ENCODE measurements at regions not wholly inside any gene's neighbourhood (a gene's known extent, or its start where the extent isn't known, plus 50 kb on each side); places are given as distances from the start of the nearest gene placed in this dataset.
"Not testable (repeated sequence)": the region's sequence is repeated elsewhere in the genome, so short reads cannot be mapped to it uniquely, and the experiment has no call there.

DNA sequence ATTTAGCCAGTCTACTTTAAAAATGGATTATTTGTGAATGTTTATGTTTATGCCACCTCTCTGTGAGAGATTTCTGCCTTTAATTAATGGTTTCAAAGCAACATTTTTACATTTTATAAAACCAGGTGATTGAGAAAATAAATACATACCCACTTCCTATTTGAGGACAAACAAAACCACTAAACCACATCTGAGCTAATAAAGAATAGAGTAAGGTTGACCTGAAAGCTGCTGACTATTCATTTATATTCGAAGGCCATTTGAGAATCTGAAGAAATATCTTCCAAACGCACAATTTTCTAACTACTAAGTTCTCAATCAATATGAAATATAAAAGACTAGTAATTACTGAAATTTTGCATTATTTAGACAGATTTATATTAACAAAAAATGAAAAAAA, 705.1 kb downstream of the XPNPEP1 start:
- H3K36me3 ChIP-seq (ENCODE audit: control insufficient read depth in 2 of 2, insufficient read depth in 2 of 2, low read length in 1 of 2): no peaks in the 10 kb centered on the region
- WGBS: 87% methylated on average over 2 of the region's 2 CpGs

DNA sequence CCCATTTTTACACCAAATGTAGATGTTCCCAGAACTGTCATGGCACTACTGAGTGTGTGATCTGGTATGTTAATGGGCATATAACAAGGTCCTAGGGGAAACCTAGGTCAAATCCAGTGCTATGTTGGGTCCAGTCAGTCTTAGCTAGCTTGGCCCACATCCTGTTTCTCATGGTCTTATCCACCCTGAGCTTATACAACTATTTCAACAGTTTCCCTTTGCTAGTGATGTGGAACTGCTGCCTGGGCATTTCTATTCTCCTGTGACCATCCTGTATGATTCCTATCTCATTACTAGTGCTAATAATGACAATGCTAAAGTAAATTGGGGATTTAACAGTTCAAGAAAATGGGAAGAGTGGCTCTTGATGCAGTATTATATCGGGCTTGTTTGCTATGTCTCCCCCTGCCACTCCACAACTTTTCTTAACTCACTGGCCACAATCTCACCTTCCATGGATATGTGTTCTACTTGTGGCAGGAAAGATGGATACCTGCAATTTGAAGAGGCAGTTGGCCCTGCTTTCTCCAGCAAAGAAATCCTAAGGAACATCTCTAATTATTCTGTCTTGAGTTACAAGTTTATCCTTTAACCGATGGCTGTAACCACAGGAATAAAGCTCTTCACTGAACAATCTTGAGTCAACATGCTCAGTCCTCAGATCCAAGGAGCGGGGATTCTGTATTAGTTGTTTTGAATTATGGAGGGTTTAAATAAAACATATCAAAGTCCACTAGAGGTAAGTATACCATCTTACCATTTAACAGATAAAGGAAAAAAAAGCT, 707.8 kb downstream of the XPNPEP1 start:
- H3K27me3 ChIP-seq (ENCODE audit: control insufficient read depth in 2 of 2, insufficient read depth in 1 of 2, low read length in 1 of 2): no peaks in the 10 kb centered on the region
- H3K27ac ChIP-seq (ENCODE audit: low read depth in 1 of 2, low read length in 1 of 2): no peak overlapping the region
- 95% methylated on average over 3 of the region's 3 CpGs for WGBS

More for the DNA sequence above, 705.1 kb downstream of the XPNPEP1 start:
- no peak for DNase-seq (ENCODE audit: low read depth in 6 of 9, low spot score in 9 of 9)
- H3K9me3 ChIP-seq (ENCODE audit: control insufficient read depth in 2 of 2, insufficient read depth in 1 of 2, low read length in 1 of 2): no peaks in the 10 kb centered on the region
- H3K4me3 ChIP-seq (ENCODE audit: low read length in 2 of 2): no peak overlapping the region
- H3K27me3 ChIP-seq (ENCODE audit: control insufficient read depth in 2 of 2, insufficient read depth in 1 of 2, low read length in 1 of 2): no peaks in the 10 kb centered on the region
- no peak overlapping the region for H3K27ac ChIP-seq (ENCODE audit: low read depth in 1 of 2, low read length in 1 of 2)
- no peaks in the 10 kb centered on the region for H3K4me1 ChIP-seq (ENCODE audit: control insufficient read depth in 2 of 2, insufficient read depth in 2 of 2, low read length in 2 of 2)

DNA sequence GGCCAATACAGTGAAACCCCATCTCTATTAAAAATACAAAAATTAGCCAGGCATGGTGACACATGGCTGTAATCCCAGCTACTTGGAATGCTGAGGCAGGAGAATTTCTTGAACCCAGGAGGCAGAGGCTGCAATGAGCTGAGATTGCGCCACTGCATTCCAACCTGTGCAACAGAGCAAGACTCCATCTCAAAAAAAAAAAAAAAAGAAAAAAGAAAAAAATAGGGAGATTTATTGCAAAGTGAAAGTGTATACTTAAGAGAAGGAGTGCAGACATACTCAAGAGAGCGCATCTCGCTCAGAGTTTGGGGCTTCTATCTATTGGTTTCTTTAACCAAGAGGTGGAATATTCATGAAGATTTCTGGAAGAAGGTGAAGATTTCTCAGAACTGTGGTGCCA, 708.4 kb downstream of the XPNPEP1 start:
- WGBS: 94% methylated on average over 3 of the region's 3 CpGs
- H3K27me3 ChIP-seq (ENCODE audit: control insufficient read depth in 2 of 2, insufficient read depth in 1 of 2, low read length in 1 of 2); H3K4me3 ChIP-seq (ENCODE audit: low read length in 2 of 2); H3K4me1 ChIP-seq (ENCODE audit: control insufficient read depth in 2 of 2, insufficient read depth in 2 of 2, low read length in 2 of 2); H3K27ac ChIP-seq (ENCODE audit: low read depth in 1 of 2, low read length in 1 of 2); DNase-seq (ENCODE audit: low read depth in 6 of 9, low spot score in 9 of 9); H3K36me3 ChIP-seq (ENCODE audit: control insufficient read depth in 2 of 2, insufficient read depth in 2 of 2, low read length in 1 of 2); H3K9me3 ChIP-seq (ENCODE audit: control insufficient read depth in 2 of 2, insufficient read depth in 1 of 2, low read length in 1 of 2): not testable (repeated sequence)

More for the DNA sequence above, 707.8 kb downstream of the XPNPEP1 start:
- Histone ChIP-seq H3K9me3 (ENCODE audit: control insufficient read depth in 2 of 2, insufficient read depth in 1 of 2, low read length in 1 of 2) (no peaks in the 10 kb centered on the region), H3K36me3 (ENCODE audit: control insufficient read depth in 2 of 2, insufficient read depth in 2 of 2, low read length in 1 of 2) (no peaks in the 10 kb centered on the region), H3K4me1 (ENCODE audit: control insufficient read depth in 2 of 2, insufficient read depth in 2 of 2, low read length in 2 of 2) (no peaks in the 10 kb centered on the region), H3K4me3 (ENCODE audit: low read length in 2 of 2) (no peak overlapping the region)
- DNase-seq (ENCODE audit: low read depth in 6 of 9, low spot score in 9 of 9): no peak

DNA sequence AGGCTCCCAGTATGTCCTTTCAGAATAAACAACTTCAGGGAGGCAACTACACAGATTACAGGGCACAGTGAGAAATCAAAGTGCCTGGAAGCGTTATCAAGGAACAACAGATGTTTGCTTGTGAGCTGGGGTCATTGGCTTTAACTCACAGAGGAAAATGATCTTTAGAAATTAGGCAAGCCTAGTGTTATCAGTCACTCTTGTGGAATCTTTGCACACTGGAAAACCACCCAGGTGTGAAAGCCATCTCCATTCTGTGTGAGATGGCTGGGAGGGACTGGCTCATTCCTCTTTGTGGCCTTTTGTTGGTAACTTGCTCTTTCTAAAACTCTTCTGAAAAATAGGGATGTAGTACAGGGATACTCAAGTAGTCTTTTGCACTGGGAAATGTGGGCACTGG, 716.0 kb downstream of the XPNPEP1 start:
- Histone ChIP-seq H3K27ac (ENCODE audit: low read depth in 1 of 2, low read length in 1 of 2) (no peak overlapping the region), H3K27me3 (ENCODE audit: control insufficient read depth in 2 of 2, insufficient read depth in 1 of 2, low read length in 1 of 2) (no peaks in the 10 kb centered on the region)
- WGBS: 82% methylated on average over 1 of the region's 1 CpG

DNA sequence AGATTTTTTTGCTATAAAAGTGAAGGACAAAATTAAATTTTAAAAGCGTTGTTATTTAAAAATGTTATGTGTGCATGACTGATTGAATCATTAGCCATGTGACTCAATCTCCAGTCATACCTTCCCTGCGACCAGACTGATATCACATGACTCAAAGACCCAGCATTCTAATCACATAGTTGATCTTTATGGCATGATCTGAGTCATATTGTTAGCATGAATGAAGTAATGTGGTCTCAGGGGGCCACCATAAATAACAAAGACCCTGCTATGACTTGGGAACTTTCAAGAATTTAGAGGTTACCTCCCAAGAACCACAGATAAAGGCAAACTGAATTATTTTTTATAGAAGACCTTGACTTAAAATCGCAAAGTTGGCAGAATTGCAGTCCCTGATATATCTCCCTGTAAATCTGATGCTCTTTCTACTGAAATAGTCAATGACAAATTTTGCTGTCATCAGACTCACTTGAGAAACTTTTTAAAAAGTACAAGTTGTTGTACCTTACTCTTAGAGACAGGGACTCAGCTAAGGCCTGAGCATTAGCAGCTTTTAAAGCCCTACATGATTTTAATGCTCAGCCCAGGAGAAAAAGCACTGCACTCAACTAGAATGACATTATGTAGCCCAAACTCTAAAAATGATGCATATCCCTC, 717.3 kb downstream of the XPNPEP1 start:
- 94% methylated on average over 3 of the region's 3 CpGs for WGBS
- H3K4me1 ChIP-seq (ENCODE audit: control insufficient read depth in 2 of 2, insufficient read depth in 2 of 2, low read length in 2 of 2): no peaks in the 10 kb centered on the region

More for the DNA sequence above, 716.0 kb downstream of the XPNPEP1 start:
- Histone ChIP-seq H3K4me3 (ENCODE audit: low read length in 2 of 2) (no peak overlapping the region), H3K4me1 (ENCODE audit: control insufficient read depth in 2 of 2, insufficient read depth in 2 of 2, low read length in 2 of 2) (no peaks in the 10 kb centered on the region), H3K36me3 (ENCODE audit: control insufficient read depth in 2 of 2, insufficient read depth in 2 of 2, low read length in 1 of 2) (no peaks in the 10 kb centered on the region), H3K9me3 (ENCODE audit: control insufficient read depth in 2 of 2, insufficient read depth in 1 of 2, low read length in 1 of 2) (no peaks in the 10 kb centered on the region)
- no peak for DNase-seq (ENCODE audit: low read depth in 6 of 9, low spot score in 9 of 9)

DNA sequence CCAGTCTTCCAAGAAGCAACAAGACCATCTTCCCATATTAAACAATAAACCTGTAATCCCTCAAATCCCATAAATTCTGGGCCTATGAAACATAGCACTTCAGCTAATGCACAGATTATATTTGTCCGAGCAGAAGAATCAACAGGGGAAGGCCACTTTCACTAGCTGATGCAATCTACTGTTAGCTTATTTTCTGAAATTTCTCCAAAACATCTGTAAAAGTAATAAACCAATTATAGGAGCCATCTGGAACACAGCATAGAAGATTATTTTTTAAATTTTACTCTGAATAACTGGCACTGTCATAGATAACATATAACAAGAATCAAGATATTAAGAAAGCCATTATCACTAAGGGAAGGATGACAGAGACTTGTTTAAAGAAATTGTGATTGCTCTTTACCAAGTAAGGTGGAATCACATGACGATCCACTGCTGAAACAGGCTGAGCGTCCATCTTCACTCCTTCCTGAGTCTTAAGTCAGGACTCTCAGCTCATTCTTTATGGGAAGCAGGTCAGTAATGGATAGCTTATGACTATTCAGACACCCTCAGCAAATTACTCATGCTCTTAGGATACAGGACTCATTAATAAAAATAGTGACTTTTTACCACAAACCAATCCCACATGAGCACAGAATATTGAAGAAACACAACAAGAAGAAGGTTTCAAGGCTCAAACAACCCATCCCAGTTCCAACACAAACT, 719.5 kb downstream of the XPNPEP1 start:
- no peaks in the 10 kb centered on the region for H3K27me3 ChIP-seq (ENCODE audit: control insufficient read depth in 2 of 2, insufficient read depth in 1 of 2, low read length in 1 of 2)
- no peak overlapping the region for H3K27ac ChIP-seq (ENCODE audit: low read depth in 1 of 2, low read length in 1 of 2)
- no peaks in the 10 kb centered on the region for H3K36me3 ChIP-seq (ENCODE audit: control insufficient read depth in 2 of 2, insufficient read depth in 2 of 2, low read length in 1 of 2)
- DNase-seq (ENCODE audit: low read depth in 6 of 9, low spot score in 9 of 9): no peak
- H3K4me1 ChIP-seq (ENCODE audit: control insufficient read depth in 2 of 2, insufficient read depth in 2 of 2, low read length in 2 of 2): no peaks in the 10 kb centered on the region
- H3K4me3 ChIP-seq (ENCODE audit: low read length in 2 of 2): no peak overlapping the region
- 94% methylated on average over 3 of the region's 3 CpGs for WGBS
- H3K9me3 ChIP-seq (ENCODE audit: control insufficient read depth in 2 of 2, insufficient read depth in 1 of 2, low read length in 1 of 2): no peaks in the 10 kb centered on the region

More for the DNA sequence above, 717.3 kb downstream of the XPNPEP1 start:
- Histone ChIP-seq H3K27ac (ENCODE audit: low read depth in 1 of 2, low read length in 1 of 2) (no peak overlapping the region), H3K27me3 (ENCODE audit: control insufficient read depth in 2 of 2, insufficient read depth in 1 of 2, low read length in 1 of 2) (no peaks in the 10 kb centered on the region), H3K4me3 (ENCODE audit: low read length in 2 of 2) (no peak overlapping the region), H3K36me3 (ENCODE audit: control insufficient read depth in 2 of 2, insufficient read depth in 2 of 2, low read length in 1 of 2) (no peaks in the 10 kb centered on the region), H3K9me3 (ENCODE audit: control insufficient read depth in 2 of 2, insufficient read depth in 1 of 2, low read length in 1 of 2) (no peaks in the 10 kb centered on the region)
- DNase-seq (ENCODE audit: low read depth in 6 of 9, low spot score in 9 of 9): no peak

DNA sequence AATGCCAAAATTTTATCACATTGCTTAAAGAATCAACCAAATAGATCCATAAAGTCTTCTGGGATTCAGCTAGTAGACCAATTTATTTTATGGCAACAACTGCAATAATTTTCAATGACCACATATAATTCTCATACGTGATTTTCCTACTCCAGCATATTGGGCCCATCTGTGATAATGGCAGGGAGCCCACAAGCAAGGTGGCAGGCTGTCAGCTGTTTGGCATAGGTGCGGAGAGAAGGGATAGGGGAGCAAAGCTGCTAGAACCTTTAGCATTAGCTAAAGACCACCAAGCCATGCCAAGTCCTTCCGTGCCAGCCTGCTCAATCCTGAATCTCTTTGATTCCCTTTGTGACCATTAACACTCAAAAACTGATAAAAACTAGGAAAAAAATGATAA, 721.2 kb downstream of the XPNPEP1 start:
- WGBS: 95% methylated on average over 3 of the region's 3 CpGs
- H3K9me3 ChIP-seq (ENCODE audit: control insufficient read depth in 2 of 2, insufficient read depth in 1 of 2, low read length in 1 of 2): no peaks in the 10 kb centered on the region
- H3K27ac ChIP-seq (ENCODE audit: low read depth in 1 of 2, low read length in 1 of 2): no peak overlapping the region
- no peak for DNase-seq (ENCODE audit: low read depth in 6 of 9, low spot score in 9 of 9)
- H3K4me3 ChIP-seq (ENCODE audit: low read length in 2 of 2): no peak overlapping the region
- no peaks in the 10 kb centered on the region for H3K36me3 ChIP-seq (ENCODE audit: control insufficient read depth in 2 of 2, insufficient read depth in 2 of 2, low read length in 1 of 2)
- no peaks in the 10 kb centered on the region for H3K27me3 ChIP-seq (ENCODE audit: control insufficient read depth in 2 of 2, insufficient read depth in 1 of 2, low read length in 1 of 2)
- no peaks in the 10 kb centered on the region for H3K4me1 ChIP-seq (ENCODE audit: control insufficient read depth in 2 of 2, insufficient read depth in 2 of 2, low read length in 2 of 2)

DNA sequence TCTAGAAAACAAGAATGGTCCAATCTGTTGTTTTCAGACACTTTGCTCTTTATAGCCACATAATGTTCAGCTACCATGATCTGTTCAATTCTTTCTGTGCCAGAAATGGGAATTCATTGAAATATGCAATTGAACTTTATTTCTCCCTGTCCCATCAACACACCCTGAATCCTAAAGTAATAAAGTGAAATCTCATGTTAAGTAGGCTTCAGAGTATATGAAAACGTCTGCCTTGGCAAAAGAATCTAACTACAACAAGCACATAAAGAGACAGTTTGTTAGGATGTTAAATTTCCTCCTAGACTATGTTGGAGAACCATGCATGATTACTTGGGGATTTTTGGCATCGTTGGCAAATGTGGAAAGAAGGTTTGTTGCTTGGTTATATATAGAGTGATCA, 722.7 kb downstream of the XPNPEP1 start:
- Histone ChIP-seq H3K4me1 (ENCODE audit: control insufficient read depth in 2 of 2, insufficient read depth in 2 of 2, low read length in 2 of 2) (no peaks in the 10 kb centered on the region), H3K9me3 (ENCODE audit: control insufficient read depth in 2 of 2, insufficient read depth in 1 of 2, low read length in 1 of 2) (no peaks in the 10 kb centered on the region), H3K27me3 (ENCODE audit: control insufficient read depth in 2 of 2, insufficient read depth in 1 of 2, low read length in 1 of 2) (no peaks in the 10 kb centered on the region), H3K36me3 (ENCODE audit: control insufficient read depth in 2 of 2, insufficient read depth in 2 of 2, low read length in 1 of 2) (no peaks in the 10 kb centered on the region), H3K27ac (ENCODE audit: low read depth in 1 of 2, low read length in 1 of 2) (no peak overlapping the region), H3K4me3 (ENCODE audit: low read length in 2 of 2) (no peak overlapping the region)
- WGBS: 79% methylated on average over 2 of the region's 2 CpGs
- DNase-seq (ENCODE audit: low read depth in 6 of 9, low spot score in 9 of 9): no peak

DNA sequence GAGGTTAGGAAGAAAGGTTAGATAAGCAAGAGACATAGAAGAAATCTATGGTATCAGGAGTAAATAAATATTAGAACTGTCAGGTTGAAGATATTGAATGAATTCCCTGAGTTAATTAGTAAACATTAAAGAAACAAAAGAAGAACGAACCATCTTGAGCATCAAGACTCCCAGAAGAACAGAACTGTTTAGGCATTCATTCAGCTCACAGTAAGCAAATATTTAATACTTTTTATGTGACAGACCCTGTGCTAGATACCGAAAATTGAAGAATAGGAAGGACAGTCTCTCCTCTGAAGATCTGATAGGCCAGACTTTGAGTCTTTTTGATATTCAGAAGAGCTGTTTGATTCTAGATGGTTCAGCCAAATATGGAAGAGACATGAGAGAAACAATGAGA, 731.5 kb downstream of the XPNPEP1 start:
- peaks cover 0 to 6% of the 10 kb centered on the region in 2 donors for H3K9me3 ChIP-seq (ENCODE audit: control insufficient read depth in 2 of 2, insufficient read depth in 1 of 2, low read length in 1 of 2)
- DNase-seq (ENCODE audit: low read depth in 6 of 9, low spot score in 9 of 9): no peak
- WGBS: 76% methylated on average over 2 of the region's 2 CpGs
- H3K27ac ChIP-seq (ENCODE audit: low read depth in 1 of 2, low read length in 1 of 2): no peak overlapping the region
- H3K4me1 ChIP-seq (ENCODE audit: control insufficient read depth in 2 of 2, insufficient read depth in 2 of 2, low read length in 2 of 2): no peaks in the 10 kb centered on the region
- no peaks in the 10 kb centered on the region for H3K36me3 ChIP-seq (ENCODE audit: control insufficient read depth in 2 of 2, insufficient read depth in 2 of 2, low read length in 1 of 2)
- H3K4me3 ChIP-seq (ENCODE audit: low read length in 2 of 2): no peak overlapping the region
- H3K27me3 ChIP-seq (ENCODE audit: control insufficient read depth in 2 of 2, insufficient read depth in 1 of 2, low read length in 1 of 2): no peaks in the 10 kb centered on the region
